ENCODE measurements at regions not wholly inside any gene's neighbourhood (a gene's known extent, or its start where the extent isn't known, plus 50 kb on each side); places are given as distances from the start of the nearest gene placed in this dataset.
"Not testable (repeated sequence)": the region's sequence is repeated elsewhere in the genome, so short reads cannot be mapped to it uniquely, and the experiment has no call there.

DNA sequence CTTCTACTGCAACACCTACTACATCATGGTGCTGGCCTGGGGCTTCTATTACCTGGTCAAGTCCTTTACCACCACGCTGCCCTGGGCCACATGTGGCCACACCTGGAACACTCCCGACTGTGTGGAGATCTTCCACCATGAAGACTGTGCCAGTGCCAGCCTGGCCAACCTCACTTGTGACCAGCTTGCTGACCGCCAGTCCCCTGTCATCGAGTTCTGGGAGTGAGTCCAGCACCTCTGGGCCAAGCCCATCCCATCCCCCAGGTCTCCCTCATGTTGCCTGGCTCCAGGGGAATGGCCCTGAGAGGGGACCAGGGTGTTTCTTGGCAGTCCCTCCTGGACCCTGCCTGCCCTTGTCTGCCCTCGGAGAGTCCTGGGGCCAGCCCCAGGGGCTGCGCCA is 519.4 kb downstream of the TP53TG3F start:
- WGBS, 2 experiments (ENCODE audit: insufficient coverage in 1 of 2, insufficient read length in 1 of 2), result no CpG with 5 or more reads among the region's 6 CpGs
- H3K27me3 ChIP-seq (ENCODE audit: control insufficient read depth, insufficient read depth, low read length, poor library complexity, severe bottlenecking); H3K36me3 Mint-ChIP-seq (ENCODE audit: low read depth); H3K27me3 Mint-ChIP-seq (ENCODE audit: insufficient read depth); H3K4me3 ChIP-seq (ENCODE audit: low read length); H3K4me3 Mint-ChIP-seq; H3K9me3 Mint-ChIP-seq; DNase-seq; H3K9ac ChIP-seq (ENCODE audit: extremely low read depth, low read length, poor library complexity, severe bottlenecking); H3K4me1 ChIP-seq (ENCODE audit: control insufficient read depth, insufficient read depth, low read length); H3K4me1 Mint-ChIP-seq; H3K27ac ChIP-seq (ENCODE audit: low read depth, low read length); H3K36me3 ChIP-seq (ENCODE audit: control insufficient read depth, insufficient read depth, low read length); H3K9me3 ChIP-seq (ENCODE audit: control insufficient read depth, low read length); H3K27ac Mint-ChIP-seq: not testable (repeated sequence)

DNA sequence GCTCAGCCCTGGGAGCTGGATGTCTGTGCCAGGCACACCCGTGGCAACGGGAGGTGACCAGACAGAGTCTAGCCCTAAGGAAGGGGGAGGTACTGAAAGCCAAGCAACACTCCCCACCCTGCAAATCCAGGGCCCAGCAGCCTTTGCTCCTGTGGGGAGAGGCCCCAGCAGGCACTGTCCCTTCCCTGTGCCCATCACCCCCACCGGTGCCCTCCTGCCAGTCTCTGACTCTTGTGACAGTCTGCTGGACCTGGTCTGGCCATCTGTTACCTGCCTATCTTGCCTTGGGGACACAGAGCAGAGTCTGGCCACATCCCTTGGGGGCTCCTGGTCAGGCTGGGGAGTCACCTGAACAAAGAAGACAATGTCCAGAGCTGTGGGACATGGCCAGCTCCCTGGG is 520.2 kb downstream of the TP53TG3F start:
- not testable (repeated sequence) for H3K4me1 Mint-ChIP-seq; H3K36me3 Mint-ChIP-seq (ENCODE audit: low read depth); H3K9me3 ChIP-seq (ENCODE audit: control insufficient read depth, low read length); DNase-seq; H3K27me3 Mint-ChIP-seq (ENCODE audit: insufficient read depth); H3K27ac ChIP-seq (ENCODE audit: low read depth, low read length); H3K4me1 ChIP-seq (ENCODE audit: control insufficient read depth, insufficient read depth, low read length); H3K9ac ChIP-seq (ENCODE audit: extremely low read depth, low read length, poor library complexity, severe bottlenecking); H3K9me3 Mint-ChIP-seq; H3K27ac Mint-ChIP-seq; H3K4me3 Mint-ChIP-seq; H3K4me3 ChIP-seq (ENCODE audit: low read length); H3K36me3 ChIP-seq (ENCODE audit: control insufficient read depth, insufficient read depth, low read length); H3K27me3 ChIP-seq (ENCODE audit: control insufficient read depth, insufficient read depth, low read length, poor library complexity, severe bottlenecking)
- WGBS, 2 experiments (ENCODE audit: insufficient coverage in 1 of 2, insufficient read length in 1 of 2), result no CpG with 5 or more reads among the region's 3 CpGs

DNA sequence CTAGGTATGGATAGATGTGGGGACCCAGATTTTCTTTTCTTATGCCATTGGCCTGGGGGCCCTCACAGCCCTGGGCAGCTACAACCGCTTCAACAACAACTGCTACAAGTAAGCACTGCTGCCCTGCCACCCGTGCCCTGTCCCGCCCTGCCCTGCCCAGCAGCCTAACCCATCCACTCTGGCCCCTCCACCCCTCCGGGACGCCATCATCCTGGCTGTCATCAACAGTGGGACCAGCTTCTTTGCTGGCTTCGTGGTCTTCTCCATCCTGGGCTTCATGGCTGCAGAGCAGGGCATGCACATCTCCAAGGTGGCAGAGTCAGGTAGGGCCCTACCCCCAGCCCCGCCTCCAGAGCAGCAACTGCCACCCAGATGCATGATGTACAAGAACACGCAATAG is 521.3 kb downstream of the TP53TG3F start:
- H3K4me1 Mint-ChIP-seq; H3K9me3 Mint-ChIP-seq; H3K27me3 Mint-ChIP-seq (ENCODE audit: insufficient read depth); H3K27ac Mint-ChIP-seq; H3K9ac ChIP-seq (ENCODE audit: extremely low read depth, low read length, poor library complexity, severe bottlenecking); H3K4me3 Mint-ChIP-seq; H3K4me1 ChIP-seq (ENCODE audit: control insufficient read depth, insufficient read depth, low read length); H3K27ac ChIP-seq (ENCODE audit: low read depth, low read length); H3K36me3 Mint-ChIP-seq (ENCODE audit: low read depth); DNase-seq; H3K27me3 ChIP-seq (ENCODE audit: control insufficient read depth, insufficient read depth, low read length, poor library complexity, severe bottlenecking); H3K4me3 ChIP-seq (ENCODE audit: low read length); H3K9me3 ChIP-seq (ENCODE audit: control insufficient read depth, low read length); H3K36me3 ChIP-seq (ENCODE audit: control insufficient read depth, insufficient read depth, low read length): not testable (repeated sequence)
- WGBS, 2 experiments (ENCODE audit: insufficient coverage in 1 of 2, insufficient read length in 1 of 2), result no CpG with 5 or more reads among the region's 8 CpGs

DNA sequence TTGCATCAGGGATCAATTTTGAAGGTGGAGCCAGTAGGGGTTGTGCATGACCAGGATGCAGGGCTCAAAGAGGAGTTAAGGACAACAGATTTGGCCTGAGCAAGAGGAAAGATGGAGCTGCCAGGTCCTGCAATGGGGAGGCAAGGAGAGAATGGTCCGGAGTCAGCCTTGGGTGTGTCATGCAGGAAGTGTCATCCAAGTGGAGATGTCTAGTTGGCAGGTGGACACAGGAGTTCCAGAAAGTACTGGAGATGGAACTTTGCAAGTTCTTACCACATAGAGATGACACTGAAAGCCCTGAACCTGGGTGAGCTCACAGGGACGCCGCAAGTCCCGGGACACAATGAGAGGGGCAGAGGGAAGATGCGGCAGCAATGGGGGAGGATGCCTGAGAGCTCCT is 525.0 kb downstream of the TP53TG3F start:
- not testable (repeated sequence) for H3K4me3 Mint-ChIP-seq

DNA sequence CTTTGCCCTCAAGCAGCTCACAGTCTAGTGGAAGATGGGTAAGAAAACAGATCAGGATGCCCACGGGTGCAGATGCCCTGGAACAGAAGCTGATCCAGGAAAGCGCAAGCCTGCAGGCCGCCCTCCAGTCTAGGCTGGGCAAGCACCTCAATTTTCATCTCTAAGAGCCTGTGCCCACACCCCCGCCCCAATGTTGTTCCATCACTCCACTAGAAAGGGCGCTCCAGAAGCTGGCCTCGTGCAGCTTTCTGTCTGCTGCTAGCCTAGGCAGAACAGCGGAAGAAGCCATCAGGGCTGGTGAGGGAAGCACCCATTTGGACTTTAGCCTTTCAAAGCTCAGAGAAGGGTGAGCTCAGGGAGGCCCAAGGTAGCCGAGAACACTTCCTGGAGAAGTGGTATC is 527.1 kb downstream of the TP53TG3F start:
- not testable (repeated sequence) for H3K4me3 Mint-ChIP-seq; H3K27me3 ChIP-seq (ENCODE audit: control insufficient read depth, insufficient read depth, low read length, poor library complexity, severe bottlenecking); H3K27ac Mint-ChIP-seq; H3K36me3 ChIP-seq (ENCODE audit: control insufficient read depth, insufficient read depth, low read length); H3K4me3 ChIP-seq (ENCODE audit: low read length); H3K27ac ChIP-seq (ENCODE audit: low read depth, low read length); H3K9me3 Mint-ChIP-seq; H3K9ac ChIP-seq (ENCODE audit: extremely low read depth, low read length, poor library complexity, severe bottlenecking); H3K9me3 ChIP-seq (ENCODE audit: control insufficient read depth, low read length); H3K36me3 Mint-ChIP-seq (ENCODE audit: low read depth); DNase-seq; H3K4me1 Mint-ChIP-seq; H3K4me1 ChIP-seq (ENCODE audit: control insufficient read depth, insufficient read depth, low read length); H3K27me3 Mint-ChIP-seq (ENCODE audit: insufficient read depth)
- WGBS, 2 experiments (ENCODE audit: insufficient coverage in 1 of 2, insufficient read length in 1 of 2), result 58% methylated on average over 2 of the region's 8 CpGs; no CpG with 5 or more reads in 1 of the 2 experiments

More for the DNA sequence above, 525.0 kb downstream of the TP53TG3F start:
- H3K4me1 Mint-ChIP-seq; H3K27me3 ChIP-seq (ENCODE audit: control insufficient read depth, insufficient read depth, low read length, poor library complexity, severe bottlenecking); H3K27ac ChIP-seq (ENCODE audit: low read depth, low read length); H3K4me1 ChIP-seq (ENCODE audit: control insufficient read depth, insufficient read depth, low read length); H3K9me3 Mint-ChIP-seq; H3K4me3 ChIP-seq (ENCODE audit: low read length); H3K27me3 Mint-ChIP-seq (ENCODE audit: insufficient read depth); H3K9ac ChIP-seq (ENCODE audit: extremely low read depth, low read length, poor library complexity, severe bottlenecking); H3K27ac Mint-ChIP-seq; H3K36me3 ChIP-seq (ENCODE audit: control insufficient read depth, insufficient read depth, low read length); H3K9me3 ChIP-seq (ENCODE audit: control insufficient read depth, low read length); H3K36me3 Mint-ChIP-seq (ENCODE audit: low read depth); DNase-seq: not testable (repeated sequence)
- no CpG with 5 or more reads among the region's 5 CpGs for WGBS, 2 experiments (ENCODE audit: insufficient coverage in 1 of 2, insufficient read length in 1 of 2)

DNA sequence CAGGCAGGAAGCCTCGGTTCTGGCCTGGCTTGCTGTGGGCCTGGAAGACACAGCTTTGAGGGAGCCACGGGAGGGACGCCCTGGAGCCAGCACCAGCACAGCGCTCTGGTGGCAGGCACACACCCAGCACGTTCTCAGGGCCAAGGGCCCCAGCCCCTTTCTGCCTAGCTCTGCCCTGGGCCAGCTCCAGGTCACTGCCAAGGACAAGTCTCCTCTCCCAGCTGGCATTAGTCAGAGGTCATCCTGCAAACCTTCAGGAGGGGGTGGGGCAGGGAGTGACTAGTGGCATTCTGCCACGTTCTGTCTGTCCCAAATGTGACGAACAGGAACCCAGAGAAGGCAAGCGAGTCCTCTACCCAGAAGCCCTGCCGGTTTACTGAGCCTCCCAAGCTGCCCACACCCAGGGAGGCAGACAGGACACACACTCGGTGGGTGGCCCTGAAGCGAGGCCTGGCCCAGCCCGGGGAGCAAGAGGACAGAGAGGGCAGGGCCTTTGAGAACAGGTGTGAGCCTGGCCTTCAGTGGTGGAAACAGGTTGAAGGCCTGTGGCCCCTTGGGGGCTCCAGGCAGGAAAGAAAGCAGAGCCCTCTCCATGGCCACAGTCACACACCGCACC is 528.0 kb downstream of the TP53TG3F start:
- H3K27ac Mint-ChIP-seq; H3K27ac ChIP-seq (ENCODE audit: low read depth, low read length); H3K27me3 Mint-ChIP-seq (ENCODE audit: insufficient read depth); H3K9ac ChIP-seq (ENCODE audit: extremely low read depth, low read length, poor library complexity, severe bottlenecking); H3K36me3 ChIP-seq (ENCODE audit: control insufficient read depth, insufficient read depth, low read length); H3K4me3 ChIP-seq (ENCODE audit: low read length); H3K9me3 Mint-ChIP-seq; H3K4me3 Mint-ChIP-seq; H3K4me1 Mint-ChIP-seq; H3K4me1 ChIP-seq (ENCODE audit: control insufficient read depth, insufficient read depth, low read length); H3K36me3 Mint-ChIP-seq (ENCODE audit: low read depth); H3K9me3 ChIP-seq (ENCODE audit: control insufficient read depth, low read length); DNase-seq; H3K27me3 ChIP-seq (ENCODE audit: control insufficient read depth, insufficient read depth, low read length, poor library complexity, severe bottlenecking): not testable (repeated sequence)
- 70% methylated on average over 3 of the region's 13 CpGs; no CpG with 5 or more reads in 1 of the 2 experiments for WGBS, 2 experiments (ENCODE audit: insufficient coverage in 1 of 2, insufficient read length in 1 of 2)

DNA sequence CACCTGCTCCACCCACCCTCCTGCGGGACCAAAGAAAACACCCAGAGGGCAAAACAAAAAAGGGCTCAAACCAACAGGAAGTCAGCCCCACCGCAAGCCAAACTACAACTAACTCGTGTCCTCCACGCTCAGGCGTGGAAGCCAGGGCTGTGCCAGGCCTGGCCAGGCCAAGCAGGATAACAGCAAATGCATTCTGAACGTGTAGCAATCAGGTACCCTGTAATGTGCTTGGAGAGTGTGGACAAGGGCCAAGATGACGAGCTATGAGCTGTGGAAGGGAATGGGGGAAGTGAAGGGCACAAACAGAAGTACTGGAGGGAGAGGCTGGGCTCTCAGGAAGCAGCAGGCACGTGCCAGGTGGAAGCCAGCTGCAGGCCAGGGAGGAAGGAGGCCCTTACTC is 528.6 kb downstream of the TP53TG3F start:
- not testable (repeated sequence) for H3K4me1 Mint-ChIP-seq; H3K9me3 Mint-ChIP-seq; H3K27ac ChIP-seq (ENCODE audit: low read depth, low read length); DNase-seq; H3K27me3 Mint-ChIP-seq (ENCODE audit: insufficient read depth); H3K9me3 ChIP-seq (ENCODE audit: control insufficient read depth, low read length); H3K36me3 ChIP-seq (ENCODE audit: control insufficient read depth, insufficient read depth, low read length); H3K4me3 ChIP-seq (ENCODE audit: low read length); H3K4me1 ChIP-seq (ENCODE audit: control insufficient read depth, insufficient read depth, low read length); H3K4me3 Mint-ChIP-seq; H3K27me3 ChIP-seq (ENCODE audit: control insufficient read depth, insufficient read depth, low read length, poor library complexity, severe bottlenecking); H3K27ac Mint-ChIP-seq; H3K9ac ChIP-seq (ENCODE audit: extremely low read depth, low read length, poor library complexity, severe bottlenecking); H3K36me3 Mint-ChIP-seq (ENCODE audit: low read depth)
- no CpG with 5 or more reads among the region's 8 CpGs for whole genome bisulfite sequencing, 2 experiments (ENCODE audit: insufficient coverage in 1 of 2, insufficient read length in 1 of 2)

Measured in endodermal cell (in vitro differentiated cells).